SU-DHL-6 (cell line): ENCODE measurements at regions not wholly inside any gene's neighbourhood (a gene's known extent, or its start where the extent isn't known, plus 50 kb on each side); places are given as distances from the start of the nearest gene placed in this dataset.

Experiments used
- H2AFZ ChIP-seq: fragments of 200-600 bp; sonication (generic); 2 replicates; pipeline ENCODE4 v1.6.1; 2014; ENCODE audit warnings: low read depth, mild to moderate bottlenecking, moderate library complexity, mixed read lengths, antibody characterized with exemption, low read length; ENCODE audit not compliant: severe bottlenecking
- H3F3A ChIP-seq: fragments of 200-600 bp; shearing (Covaris generic); 2 replicates; pipeline ENCODE4 v1.6.0; 2016; ENCODE audit warnings: antibody characterized with exemption, mild to moderate bottlenecking; ENCODE audit not compliant: insufficient read depth
- H3K27ac ChIP-seq: fragments of 200-600 bp; sonication (generic); 2 replicates; pipeline ENCODE4 v1.5.1; 2016; ENCODE audit warnings: low read depth, mild to moderate bottlenecking, low read length, moderate library complexity, mixed read lengths
- H3K27me3 ChIP-seq: fragments of 200-600 bp; sonication (generic), shearing (Covaris generic); 2 replicates; pipeline ENCODE4 v1.6.0; 2014; ENCODE audit warnings: mild to moderate bottlenecking, low read length
- H3K36me3 ChIP-seq: fragments of 200-600 bp; sonication (generic); 2 replicates; pipeline ENCODE4 v1.6.1; 2014; ENCODE audit warnings: mild to moderate bottlenecking, low read length, mixed read lengths
- H3K4me2 ChIP-seq: fragments of 300-600, 200-600 bp; shearing (Covaris generic), sonication (generic); 2 replicates; pipeline ENCODE4 v1.6.0; 2014; ENCODE audit warnings: low read length, low read depth, mild to moderate bottlenecking; ENCODE audit not compliant: poor library complexity, severe bottlenecking
- H3K4me3 ChIP-seq: fragments of 200-600 bp; sonication (generic); 2 replicates; pipeline ENCODE4 v1.5.1; 2014; ENCODE audit warnings: antibody characterized with exemption, low read length, mild to moderate bottlenecking, mixed read lengths; ENCODE audit not compliant: insufficient read depth, poor library complexity, severe bottlenecking
- H3K79me2 ChIP-seq: fragments of 200-600 bp; sonication (generic); 2 replicates; pipeline ENCODE4 v1.6.1; 2014; ENCODE audit warnings: mild to moderate bottlenecking, low read length, moderate library complexity; ENCODE audit not compliant: insufficient read depth
- H3K9ac ChIP-seq: fragments of 200-600 bp; sonication (generic); 2 replicates; pipeline ENCODE4 v1.7.0; 2014; ENCODE audit warnings: mild to moderate bottlenecking, low read length
- H3K9me2 ChIP-seq: fragments of 200-600 bp; sonication (generic); replicated peaks from 2 replicates; pipeline ENCODE4 v1.6.1; 2014; ENCODE audit warnings: low read length; ENCODE audit not compliant: insufficient read depth
- H3K9me3 ChIP-seq: fragments of 200-600 bp; sonication (generic); 2 replicates; pipeline ENCODE4 v1.6.1; 2014; ENCODE audit warnings: low read length, mixed read lengths; ENCODE audit not compliant: insufficient read depth
- H4K20me1 ChIP-seq: fragments of 200-600 bp; sonication (generic); 2 replicates; pipeline ENCODE4 v1.6.1; 2014; ENCODE audit warnings: low read depth, mild to moderate bottlenecking, antibody characterized with exemption, low read length, moderate library complexity, mixed read lengths
- CTCF ChIP-seq: fragments of 200-600 bp; sonication (generic); IDR thresholded peaks from one replicate; pipeline ENCODE4 v1.5.1; 2017; ENCODE audit warnings: antibody characterized with exemption, mild to moderate bottlenecking, low read length, moderate library complexity; ENCODE audit not compliant: insufficient read depth, poor library complexity, severe bottlenecking
- EZH2phosphoT487 ChIP-seq: fragments of 200-600 bp; sonication (generic), shearing (Covaris generic); conservative IDR thresholded peaks from 2 replicates; pipeline ENCODE4 v1.6.1; 2018; ENCODE audit warnings: mild to moderate bottlenecking, antibody characterized with exemption, low read length, moderate library complexity, mixed read lengths

GRCh38 chr3:154708554-154708953 is 278.6 kb upstream of the GPR149 start:
- Histone ChIP-seq H3K9me3 (no peaks in the 10 kb centered on the region), H3K79me2 (no peaks in the 10 kb centered on the region), H3K4me3 (no peak overlapping the region), H3K9me2 (no peaks in the 10 kb centered on the region), H2AFZ (no peak overlapping the region), H3K27ac (no peak overlapping the region), H3F3A (no peaks in the 10 kb centered on the region), H3K36me3 (no peaks in the 10 kb centered on the region), H3K9ac (no peak overlapping the region), H3K4me2 (no peak overlapping the region), H4K20me1 (no peaks in the 10 kb centered on the region), H3K27me3 (no peaks in the 10 kb centered on the region)
- no peak for TF ChIP-seq CTCF
- no peak for TF ChIP-seq EZH2phosphoT487

GRCh38 chr3:154701055-154701454 is 271.1 kb upstream of the GPR149 start:
- no peak overlapping the region for H3K4me3 ChIP-seq
- H3K4me2 ChIP-seq = no peak overlapping the region
- no peaks in the 10 kb centered on the region for H3K79me2 ChIP-seq
- H3K9me3 ChIP-seq = no peaks in the 10 kb centered on the region
- no peaks in the 10 kb centered on the region; the same call in 1 of the 2 replicates for H3K27me3 ChIP-seq
- H3F3A ChIP-seq = no peaks in the 10 kb centered on the region
- no peaks in the 10 kb centered on the region for H4K20me1 ChIP-seq
- no peaks in the 10 kb centered on the region for H3K36me3 ChIP-seq
- H2AFZ ChIP-seq = no peak overlapping the region
- H3K9ac ChIP-seq = no peak overlapping the region
- H3K27ac ChIP-seq = no peak overlapping the region
- no peak for TF ChIP-seq EZH2phosphoT487
- TF ChIP-seq CTCF = no peak
- H3K9me2 ChIP-seq = no peaks in the 10 kb centered on the region

DNA sequence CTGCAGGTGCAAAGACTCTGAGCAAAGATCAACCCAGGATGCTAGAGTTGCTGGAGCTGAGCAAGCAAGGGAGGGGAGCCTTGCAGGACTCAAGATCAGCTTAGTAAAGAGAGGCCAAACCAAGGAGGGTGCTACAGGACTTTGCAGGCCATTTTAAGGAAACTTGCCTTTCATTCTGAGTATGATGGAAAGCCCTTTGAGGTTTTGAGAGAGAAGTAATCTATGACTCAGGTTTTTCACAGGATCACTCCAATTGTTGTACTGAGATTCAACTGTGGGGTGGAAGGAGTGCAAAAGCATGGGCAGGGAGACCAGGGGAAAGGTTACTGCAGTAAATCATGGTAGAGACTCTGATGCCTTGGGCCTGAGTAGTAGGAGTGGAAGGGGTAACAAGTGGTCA is 260.4 kb upstream of the GPR149 start:
- H3K4me3 ChIP-seq = no peak overlapping the region
- no peak overlapping the region for H3K4me2 ChIP-seq
- no peak overlapping the region for H2AFZ ChIP-seq
- no peaks in the 10 kb centered on the region for H3F3A ChIP-seq
- no peaks in the 10 kb centered on the region for H3K79me2 ChIP-seq
- no peaks in the 10 kb centered on the region for H3K9me3 ChIP-seq
- no peaks in the 10 kb centered on the region for H3K9me2 ChIP-seq
- H3K27me3 ChIP-seq = no peaks in the 10 kb centered on the region
- H3K9ac ChIP-seq = no peak overlapping the region
- no peak for TF ChIP-seq EZH2phosphoT487
- no peak for TF ChIP-seq CTCF
- H3K36me3 ChIP-seq = no peaks in the 10 kb centered on the region
- H3K27ac ChIP-seq = no peak overlapping the region
- H4K20me1 ChIP-seq = no peaks in the 10 kb centered on the region

- TF ChIP-seq EZH2phosphoT487 (no peak), CTCF (no peak)
- no peaks in the 10 kb centered on the region for H4K20me1 ChIP-seq
- no peaks in the 10 kb centered on the region for H3K27me3 ChIP-seq
- no peak overlapping the region for H2AFZ ChIP-seq
- H3K79me2 ChIP-seq = no peaks in the 10 kb centered on the region
- no peaks in the 10 kb centered on the region for H3K9me3 ChIP-seq
- no peak overlapping the region for H3K9ac ChIP-seq
- no peak overlapping the region for H3K4me2 ChIP-seq
- H3K36me3 ChIP-seq = no peaks in the 10 kb centered on the region
- H3K9me2 ChIP-seq = no peaks in the 10 kb centered on the region
- H3K27ac ChIP-seq = no peak overlapping the region
- no peaks in the 10 kb centered on the region for H3F3A ChIP-seq
- no peak overlapping the region for H3K4me3 ChIP-seq
Observed at GRCh38 chr3:154684440-154684839, 254.4 kb upstream of the GPR149 start.
